Islet precursor cell (in vitro differentiated cells): ENCODE measurements at regions not wholly inside any gene's neighbourhood (a gene's known extent, or its start where the extent isn't known, plus 50 kb on each side); places are given as distances from the start of the nearest gene placed in this dataset.

ENCODE experiments used
- DNase-seq: peaks from one replicate; pipeline ENCODE4 v3.0.0-alpha.2; 2018

DNA sequence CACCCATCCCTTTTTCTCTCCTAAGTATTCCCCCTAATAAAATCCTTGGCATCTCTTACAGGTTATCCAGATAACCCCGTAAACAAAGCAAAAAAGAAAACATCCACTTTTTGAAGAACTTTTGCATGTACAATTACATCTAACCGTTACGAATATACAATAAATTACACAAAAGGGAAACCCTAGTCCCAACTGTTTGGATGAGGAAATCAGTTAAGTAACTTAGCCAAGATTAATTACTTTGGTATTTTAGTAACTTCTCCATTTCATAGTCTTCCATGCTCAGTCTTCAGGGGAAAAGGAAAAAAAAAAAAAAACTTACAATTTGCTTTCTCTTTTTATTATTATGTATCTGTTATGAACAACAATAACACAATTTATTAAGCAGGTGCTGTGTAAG is 212.9 kb downstream of the ACTL7B start:
- no peak for DNase-seq

DNA sequence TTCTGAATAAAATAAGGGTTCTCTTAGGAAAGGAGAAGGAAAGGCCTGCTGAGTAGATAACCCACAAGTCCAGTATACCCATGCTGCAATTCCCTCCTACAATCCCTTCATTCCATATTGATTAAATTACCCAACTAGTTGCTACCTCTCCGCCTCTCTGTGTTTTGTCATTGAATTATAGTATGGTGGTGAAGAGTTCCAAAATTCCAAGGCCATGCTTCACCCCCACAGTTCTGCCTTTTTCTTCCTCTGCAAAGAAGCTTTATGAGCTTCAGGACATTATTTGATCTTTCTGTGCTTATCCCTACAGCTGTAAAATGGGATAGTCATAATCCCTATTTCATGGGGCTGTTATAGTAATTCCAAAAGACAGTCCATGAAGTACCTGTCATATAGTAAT is 215.6 kb downstream of the ACTL7B start:
- DNase-seq: no peak

DNA sequence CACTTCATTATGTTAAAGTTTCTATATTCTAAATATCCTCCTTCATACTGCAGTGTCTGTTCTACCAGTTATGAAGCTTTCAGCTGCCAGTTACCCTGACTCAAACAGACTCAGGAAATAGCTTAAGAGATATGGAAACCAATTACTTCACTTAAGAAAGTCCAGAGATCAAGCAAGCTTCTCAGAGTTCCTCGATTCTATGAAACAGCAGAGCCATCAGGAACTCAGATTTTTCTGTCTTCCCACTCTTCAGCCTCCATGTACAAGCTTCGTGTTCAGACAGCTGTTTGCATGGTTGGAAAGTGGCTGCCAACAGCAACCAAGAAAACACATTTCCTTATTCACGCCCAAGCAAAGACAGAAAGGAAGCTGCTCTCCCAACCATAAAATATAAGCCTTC is 216.1 kb downstream of the ACTL7B start:
- DNase-seq: no peak

DNA sequence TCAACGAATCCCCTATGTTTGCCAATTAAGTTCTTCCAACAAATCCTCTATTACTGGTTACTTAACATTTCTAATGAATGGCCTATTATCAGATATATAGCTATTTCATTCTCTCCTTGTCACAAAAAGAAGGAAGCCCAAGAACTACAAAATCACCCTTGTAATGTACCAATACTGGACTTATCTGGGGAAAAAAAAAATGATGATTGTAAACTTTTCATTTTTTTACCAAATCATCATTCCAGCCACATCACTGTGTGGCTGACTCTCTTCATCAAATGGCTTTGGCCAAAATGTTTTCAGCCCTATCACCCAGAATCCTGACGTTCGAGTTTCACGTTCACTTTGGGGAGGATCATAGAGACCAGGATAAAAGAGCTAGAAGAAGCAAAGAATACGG is 216.7 kb downstream of the ACTL7B start:
- DNase-seq: no peak

DNA sequence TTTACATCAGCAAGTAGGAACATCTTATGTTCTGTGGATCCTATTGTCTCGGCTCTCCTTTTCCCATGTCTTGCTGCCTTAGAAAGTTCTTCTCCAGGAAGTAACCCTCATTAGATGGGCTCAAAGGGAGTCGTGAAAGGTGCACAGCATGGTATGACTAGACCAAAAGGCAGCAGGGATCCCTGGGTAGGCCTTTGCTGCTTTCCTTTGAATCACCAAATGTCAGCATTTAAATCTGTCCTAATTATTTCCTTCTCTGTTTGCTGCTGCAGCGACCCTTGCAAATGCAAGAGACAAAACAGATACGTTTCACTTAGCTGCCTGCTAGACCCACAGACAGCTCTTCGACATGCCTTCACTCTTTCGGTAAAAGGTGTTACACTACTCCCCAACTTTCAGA is 218.4 kb downstream of the ACTL7B start:
- no peak for DNase-seq

DNA sequence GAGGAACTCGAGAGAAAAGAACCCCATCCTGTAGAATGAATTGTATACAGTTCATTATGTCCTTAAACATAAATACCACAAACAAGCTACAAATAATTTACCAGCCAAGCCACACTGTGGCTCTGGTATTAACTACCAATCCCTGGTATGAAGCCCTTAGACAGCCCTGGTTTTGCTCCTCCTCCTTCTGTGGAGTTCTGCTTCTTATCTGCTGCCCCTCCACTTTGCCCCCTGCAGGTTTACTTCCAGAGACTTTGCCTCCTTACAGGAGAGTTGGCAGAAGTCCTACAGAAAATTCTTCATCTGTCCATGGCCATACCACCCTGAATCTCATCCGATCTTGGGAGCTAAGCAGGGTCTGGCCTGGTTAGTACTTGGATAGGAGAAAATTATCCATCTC is 219.8 kb downstream of the ACTL7B start:
- peak; percentile 73 for DNase-seq

DNA sequence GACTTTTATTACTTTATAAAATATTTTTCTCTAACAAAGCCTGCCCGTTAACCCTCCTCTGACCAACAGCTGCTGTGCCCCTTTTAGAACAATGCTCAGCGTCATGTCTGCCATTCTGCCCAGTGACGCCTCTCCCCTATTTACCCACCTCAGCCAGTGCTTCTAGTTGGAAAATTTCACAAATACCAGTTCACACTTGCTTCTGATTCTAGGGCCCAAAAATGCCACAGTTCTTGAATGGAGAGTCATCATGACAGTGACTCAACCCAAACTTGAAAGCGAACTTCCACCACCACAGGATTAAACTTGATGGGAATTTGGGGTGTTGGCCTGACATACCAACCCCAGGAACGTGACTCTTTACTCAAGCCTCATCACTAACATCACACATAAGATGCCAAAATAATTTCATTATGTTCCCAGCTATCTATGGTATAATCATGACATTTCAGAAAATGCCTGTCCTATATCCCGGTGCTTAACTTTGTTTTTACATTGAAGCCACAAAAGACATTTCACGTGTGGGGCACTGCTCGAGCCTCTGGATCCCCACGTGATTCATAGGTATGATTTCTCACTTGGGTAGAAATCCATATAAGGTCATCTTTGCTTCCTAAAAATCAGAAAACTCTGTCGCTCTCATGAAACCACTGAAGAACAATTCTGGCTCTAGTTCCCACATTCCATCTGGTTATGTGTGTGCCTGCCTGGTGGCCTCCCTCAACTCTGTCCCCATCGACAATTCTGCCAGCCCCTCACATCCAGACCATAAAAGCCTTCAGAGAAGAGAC is 220.9 kb downstream of the ACTL7B start:
- DNase-seq: no peak

DNA sequence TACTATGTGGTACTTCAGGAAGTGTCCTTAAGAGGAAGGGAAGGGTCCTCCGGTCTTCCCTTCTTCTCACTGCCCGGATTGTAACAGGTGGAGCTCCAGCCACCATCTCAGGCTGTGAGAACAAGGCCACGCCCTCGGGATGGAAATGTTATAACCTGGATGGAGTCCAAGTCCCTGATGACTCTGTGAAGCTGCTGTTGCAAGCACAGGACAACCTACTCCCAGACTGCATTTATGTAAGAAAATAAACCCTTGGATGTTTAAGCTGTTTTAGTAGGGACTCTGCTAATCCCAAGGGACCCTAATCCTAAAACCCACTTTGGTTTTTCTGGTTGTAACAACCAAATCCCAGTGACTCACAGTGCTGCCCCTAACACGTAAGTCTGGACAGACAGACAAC is 221.6 kb downstream of the ACTL7B start:
- no peak for DNase-seq

DNA sequence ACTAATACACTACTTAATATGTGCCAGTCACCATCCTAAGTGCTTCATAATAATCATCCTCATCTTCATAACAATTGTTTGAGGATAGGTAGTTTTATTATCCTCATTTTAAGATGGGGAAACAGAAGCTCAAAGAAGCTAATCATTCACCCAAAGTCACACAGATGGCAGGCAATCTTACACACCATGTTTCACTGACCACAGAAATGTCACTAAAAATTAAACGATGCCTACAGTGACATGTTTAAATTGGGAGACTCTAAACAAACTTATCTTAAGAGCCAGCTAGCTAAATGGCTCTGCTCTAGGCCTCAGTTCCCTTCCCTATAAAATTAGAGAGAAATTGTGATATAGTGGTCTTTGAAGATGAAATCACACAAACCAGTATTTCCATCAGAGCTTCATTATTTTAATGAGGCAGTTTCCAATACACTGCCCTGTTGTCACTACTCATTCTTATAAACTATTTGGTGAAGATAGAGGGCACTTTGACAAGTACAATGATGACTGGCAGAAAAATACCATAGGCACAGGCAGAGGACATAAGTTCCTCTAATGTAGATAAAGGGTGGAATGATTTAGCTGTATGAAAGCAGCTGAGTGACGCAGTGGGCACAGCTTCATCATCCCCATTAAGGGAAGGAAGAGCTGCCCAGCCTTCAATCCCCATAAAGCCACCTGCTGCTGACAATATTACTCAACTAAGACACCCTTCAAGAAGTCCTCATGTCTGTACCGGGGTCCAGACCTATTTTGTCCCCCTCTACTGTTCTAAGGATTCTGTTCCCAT is 224.1 kb downstream of the ACTL7B start:
- no peak for DNase-seq

DNA sequence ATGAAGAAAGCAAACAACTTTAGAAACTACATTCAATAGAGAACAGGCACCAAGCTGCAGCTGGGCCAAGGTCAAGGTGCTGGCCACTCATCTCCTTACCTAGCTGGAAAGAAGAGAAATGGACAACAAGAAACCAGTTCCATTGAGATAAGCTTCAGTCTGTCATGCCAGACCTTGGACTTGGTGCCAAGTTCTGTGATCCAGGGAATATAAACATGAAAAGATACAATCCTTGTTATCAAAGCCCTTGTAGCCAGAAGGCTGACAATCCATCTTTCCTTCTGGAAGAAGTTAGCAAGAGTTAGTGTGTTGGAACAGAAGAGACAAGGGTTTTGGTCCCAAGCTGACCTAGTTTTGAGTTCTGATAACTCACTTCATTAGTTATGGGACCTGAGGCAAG is 227.5 kb downstream of the ACTL7B start:
- DNase-seq: no peak

DNA sequence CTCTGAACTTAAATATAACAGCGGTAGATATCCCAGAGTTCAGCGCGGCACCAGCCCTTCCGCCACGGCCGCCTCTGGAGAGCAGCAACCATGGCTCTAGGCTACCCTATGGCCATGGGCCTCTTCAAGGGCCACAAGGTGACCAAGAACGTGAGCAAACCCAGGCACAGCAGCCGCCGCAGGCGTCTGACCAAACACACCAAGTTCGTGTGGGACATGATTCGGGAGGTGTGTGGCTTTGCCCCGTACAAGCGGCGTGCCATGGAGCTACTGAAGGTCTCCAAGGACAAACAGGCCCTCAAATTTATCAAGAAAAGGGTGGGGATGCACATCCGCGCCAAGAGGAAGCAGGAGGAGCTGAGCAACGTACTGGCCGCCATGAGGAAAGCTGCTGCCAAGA is 229.0 kb downstream of the ACTL7B start:
- DNase-seq: no peak

DNA sequence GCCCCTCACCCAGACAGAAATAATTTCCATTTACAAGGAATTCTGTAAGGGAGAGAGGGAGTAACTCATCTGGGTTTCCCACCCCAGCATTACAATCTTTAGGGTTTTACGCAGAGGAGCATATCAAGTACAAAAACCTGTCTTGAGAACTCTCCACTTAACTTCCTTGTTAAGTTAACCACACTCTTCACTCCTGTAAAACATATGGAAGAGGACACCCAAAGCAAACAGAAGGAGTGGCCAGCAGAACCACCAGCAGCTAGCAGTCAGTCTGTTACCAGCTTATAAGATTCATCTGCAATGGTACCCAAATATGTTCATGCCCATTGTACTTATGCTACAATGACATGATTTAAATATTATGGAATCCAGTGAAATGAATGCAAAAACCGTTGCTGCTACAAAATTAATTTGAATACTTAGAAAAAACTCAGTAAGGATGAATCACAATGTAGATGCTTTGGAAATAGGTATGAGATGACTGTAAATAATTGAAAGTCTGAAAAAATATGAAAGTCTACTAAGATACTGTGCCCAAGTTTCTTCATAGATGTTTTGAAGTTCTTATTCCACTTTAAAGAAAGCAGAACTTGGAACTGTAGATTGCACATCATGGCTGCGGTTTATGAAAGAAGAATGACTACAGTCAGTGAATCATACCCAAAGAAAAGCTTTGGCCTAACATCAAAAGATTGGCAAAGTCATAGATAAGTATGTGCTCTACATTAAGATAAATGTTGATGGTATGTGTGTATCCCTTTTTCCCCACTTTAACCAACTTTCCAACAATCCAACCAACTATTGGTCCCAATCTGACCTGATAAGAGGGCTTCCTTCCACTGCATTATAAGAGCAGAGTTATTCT is 233.6 kb downstream of the ACTL7B start:
- no peak for DNase-seq

DNA sequence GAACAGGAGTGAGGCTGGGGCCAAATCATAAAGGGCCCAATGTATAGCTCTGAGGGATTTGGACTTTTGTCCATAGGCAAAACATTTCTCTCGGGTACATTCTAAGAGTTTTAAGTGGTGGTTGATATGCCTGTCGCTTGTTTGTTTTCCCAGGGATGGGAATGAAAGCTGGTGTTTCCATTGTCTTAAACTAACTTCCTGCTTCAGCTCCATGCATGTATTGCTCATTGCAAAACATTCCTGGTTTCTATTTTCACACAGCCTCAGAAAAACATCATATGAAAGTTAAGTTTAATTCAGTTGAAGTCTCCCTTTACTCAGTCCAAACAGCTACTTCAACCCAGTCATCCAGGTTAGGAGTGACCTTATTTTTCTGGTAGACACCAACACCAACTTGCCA is 235.0 kb downstream of the ACTL7B start:
- DNase-seq: no peak

DNA sequence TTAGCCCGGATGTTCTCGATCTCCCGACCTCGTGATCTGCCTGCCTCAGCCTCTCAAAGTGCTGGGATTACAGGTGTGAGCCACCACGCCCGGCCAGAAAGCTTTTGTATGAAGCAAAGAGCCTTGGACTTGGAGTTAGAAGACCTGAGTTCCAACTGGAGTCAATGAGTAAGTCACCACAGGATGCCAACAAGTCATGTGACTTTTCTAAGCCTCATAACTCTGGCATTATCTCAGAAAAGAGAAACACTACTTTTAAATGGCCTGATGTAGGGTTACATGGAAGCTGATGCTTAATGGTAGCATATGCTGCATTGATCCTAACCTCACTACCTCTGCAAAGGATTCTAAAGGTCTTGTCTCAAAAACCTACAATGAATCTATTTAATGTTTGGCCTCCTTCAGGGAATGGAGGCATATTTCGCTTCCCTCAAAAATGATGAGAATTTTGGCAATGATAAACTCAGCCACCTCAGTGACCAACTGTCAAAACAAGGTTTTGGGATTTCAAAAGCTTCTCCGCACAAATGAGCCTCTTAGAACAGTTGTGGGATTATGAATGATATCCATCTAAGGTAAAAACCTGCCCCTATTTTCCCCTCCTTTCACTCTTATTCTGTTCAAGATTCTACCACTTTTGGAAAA is 236.8 kb downstream of the ACTL7B start:
- no peak for DNase-seq

DNA sequence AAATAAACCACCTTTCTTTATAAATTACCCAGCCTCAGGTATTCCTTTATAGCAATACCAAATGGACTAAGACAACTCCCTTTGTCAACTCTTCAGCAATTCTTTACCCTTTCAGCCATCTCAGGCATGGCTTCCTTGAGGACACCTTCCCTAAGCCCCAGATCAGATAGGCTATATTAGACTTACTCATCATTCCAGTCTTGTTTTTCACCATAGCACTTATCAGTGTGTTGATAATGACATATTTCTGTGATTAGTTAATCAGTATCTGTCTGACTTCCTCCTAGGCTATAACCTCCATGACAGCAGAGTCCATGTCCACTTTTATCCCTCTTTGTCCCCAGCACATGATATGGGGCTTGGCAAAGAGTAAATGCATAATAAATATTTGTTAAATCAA is 238.1 kb downstream of the ACTL7B start:
- DNase-seq: no peak

DNA sequence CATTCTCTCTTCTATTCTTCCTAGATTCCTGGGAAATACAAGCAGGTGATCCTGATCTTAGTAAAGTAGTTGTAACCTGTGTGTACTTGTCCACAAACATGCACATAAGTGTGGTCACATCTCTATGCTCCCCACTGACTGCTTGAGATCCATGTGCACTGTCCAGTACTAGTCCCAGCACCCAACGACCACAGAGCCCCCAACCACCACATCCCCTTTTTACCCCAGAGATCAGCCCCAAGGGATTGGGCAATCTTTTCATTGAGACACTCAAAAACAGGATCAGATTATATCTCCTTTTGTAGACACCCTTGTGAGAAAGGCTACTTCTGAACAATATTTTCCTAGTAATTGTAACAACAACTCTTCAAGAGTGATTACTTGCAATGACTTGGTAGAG is 240.6 kb downstream of the ACTL7B start:
- DNase-seq: no peak

DNA sequence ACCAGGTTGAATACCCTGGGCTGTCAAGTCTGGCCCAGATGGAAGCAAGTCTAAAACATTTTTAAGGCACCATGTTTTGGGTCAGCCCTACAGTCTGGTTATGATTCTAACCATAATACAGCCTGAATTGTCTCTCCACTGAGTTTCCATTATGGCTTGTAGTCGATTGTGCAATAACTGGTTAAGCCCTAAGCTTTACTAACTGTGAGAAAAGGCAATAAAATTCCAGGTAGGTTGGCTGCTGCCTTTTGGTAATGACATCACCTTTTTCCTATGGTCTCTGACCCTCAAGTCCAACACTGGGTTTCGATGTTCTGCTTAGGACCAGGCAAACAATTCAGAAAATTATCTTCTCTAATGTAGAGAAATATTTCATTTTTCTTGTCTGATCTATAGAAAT is 243.3 kb downstream of the ACTL7B start:
- DNase-seq: no peak

DNA sequence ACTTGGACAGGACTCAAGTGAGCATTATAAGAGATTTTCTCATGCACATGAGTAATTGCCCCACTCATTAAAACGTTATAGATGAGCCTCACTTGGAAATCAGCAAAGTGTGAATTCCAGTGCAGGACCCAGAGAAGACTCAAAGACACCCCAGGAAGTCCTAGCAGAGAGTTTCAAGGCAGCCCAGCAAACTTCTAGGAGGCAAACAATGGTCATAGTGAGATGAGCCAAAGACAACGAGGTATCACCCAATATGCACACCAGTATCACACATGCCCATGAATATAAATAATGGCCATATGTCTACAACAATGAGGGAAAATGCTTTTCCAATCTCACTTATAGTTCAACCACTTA is 245.9 kb downstream of the ACTL7B start:
- no peak for DNase-seq

DNA sequence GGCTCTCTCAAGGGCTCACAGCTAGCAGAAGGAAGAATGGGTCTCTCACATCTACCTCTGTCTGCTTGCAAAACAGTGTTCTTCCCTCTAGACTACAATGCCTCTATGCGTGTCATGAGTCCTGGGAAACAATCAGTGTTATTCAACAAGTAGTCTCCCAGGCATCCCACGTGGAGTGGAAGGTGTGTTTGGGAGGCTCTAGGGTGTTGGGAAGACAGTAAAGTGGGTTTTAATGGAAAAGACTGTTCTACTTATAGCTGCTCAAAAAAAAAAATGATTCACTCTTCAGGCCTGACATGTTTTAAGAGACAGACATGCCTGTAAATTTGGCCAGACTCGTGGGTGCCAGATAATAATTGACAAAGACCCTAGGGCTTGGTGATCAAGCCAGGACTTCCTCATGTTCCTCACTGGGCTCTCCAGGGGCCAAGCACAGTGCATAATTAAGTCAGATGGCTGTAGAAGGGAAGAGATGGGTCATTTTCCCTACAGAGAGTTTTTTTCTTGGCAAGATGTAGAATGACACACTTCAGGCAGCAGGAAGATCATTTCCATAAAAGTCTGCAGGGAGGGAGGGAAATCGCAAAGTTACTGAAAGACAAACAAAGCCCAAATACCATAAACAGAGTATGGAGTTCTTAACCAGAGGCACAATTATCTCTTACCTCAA is 246.4 kb downstream of the ACTL7B start:
- peak; percentile 57 for DNase-seq

DNA sequence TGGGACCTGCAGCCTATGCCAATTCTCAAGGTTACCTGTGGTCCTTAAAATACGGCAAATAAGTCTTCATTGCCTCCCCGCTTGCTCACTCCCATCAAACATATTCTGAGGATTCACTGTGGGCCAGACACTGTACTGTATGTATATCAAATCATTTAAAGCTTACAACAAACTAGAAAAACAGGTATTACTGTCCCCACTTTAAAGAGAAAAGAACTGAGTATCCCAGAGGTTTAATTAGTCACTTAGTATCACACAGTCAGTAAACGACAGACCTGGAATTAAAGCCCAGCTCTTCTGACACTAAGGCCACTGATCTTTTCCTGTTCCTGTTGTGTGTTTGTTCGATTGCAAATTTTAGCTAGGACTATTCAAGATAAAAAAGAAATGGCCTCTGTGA is 248.2 kb downstream of the ACTL7B start:
- DNase-seq: no peak

DNA sequence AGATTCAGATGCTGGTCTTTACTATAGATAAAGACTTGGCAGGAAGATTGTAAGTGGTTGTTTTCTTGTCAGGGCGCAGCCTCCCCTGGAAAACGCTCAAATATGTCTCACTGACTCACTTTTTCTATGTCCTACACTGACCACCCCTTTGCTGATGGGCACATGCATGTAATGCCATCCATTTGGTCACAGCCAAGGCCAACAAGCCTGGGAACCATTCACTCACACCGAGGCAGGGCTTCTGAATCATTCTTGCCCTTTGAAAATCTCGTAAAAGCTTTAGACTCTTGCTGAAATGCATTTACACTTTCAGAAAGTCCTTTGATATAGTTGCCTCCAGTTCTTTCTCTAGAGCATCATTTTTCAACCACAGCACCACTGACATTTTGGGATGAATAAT is 249.4 kb downstream of the ACTL7B start:
- no peak for DNase-seq

DNA sequence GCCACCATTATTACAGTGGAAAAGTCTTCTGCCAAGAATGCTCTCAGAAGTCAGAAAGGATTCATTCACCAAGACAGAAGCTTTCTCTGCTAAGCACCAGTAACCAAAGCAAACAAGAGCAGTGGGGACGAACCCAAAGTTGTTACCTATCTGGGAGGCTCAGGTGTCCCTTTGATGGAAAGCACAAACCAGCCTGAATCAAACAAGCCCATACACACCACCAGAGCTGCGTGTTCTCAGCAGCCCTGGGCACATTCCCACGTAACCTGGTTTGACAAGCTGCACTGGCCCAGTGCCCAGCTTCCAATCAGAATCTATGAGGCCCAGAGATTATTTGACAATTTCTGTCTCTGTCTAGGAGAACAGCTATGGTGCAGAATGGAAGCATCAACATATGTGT is 252.6 kb downstream of the ACTL7B start:
- no peak for DNase-seq

DNA sequence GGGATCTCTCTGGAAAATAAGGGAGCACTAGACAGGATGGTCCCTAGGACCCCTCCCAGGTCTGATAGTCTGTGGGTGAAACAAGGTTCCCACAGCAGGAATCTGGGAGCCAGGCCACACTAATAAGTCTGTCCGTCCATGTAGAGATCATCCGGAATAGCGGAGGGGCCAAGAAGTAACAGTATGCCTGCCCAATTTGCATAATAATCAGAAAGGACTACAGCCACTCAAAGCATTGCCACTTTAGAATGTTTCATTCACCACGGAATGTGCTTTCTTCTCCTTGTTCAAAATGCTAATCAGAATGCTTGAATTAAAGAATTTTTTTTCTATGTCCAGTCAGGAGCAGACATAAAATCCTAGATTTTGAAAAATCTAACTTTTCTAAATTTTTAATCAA is 254.9 kb downstream of the ACTL7B start:
- no peak for DNase-seq
